LNCAP (cell line): ENCODE measurements at regions not wholly inside any gene's neighbourhood (a gene's known extent, or its start where the extent isn't known, plus 50 kb on each side); places are given as distances from the start of the nearest gene placed in this dataset.

Source experiments
- TF ChIP-seq, protein P1 (sequence below): fragments of 450-650 bp; IDR thresholded peaks from 2 replicates; pipeline ENCODE4 v1.5.1; 2017; ENCODE audit warnings: mild to moderate bottlenecking

GRCh38 chr16:5801396-5801795 lies 703.8 kb upstream of the EEF2KMT start:
- TF ChIP-seq, protein P1, sequence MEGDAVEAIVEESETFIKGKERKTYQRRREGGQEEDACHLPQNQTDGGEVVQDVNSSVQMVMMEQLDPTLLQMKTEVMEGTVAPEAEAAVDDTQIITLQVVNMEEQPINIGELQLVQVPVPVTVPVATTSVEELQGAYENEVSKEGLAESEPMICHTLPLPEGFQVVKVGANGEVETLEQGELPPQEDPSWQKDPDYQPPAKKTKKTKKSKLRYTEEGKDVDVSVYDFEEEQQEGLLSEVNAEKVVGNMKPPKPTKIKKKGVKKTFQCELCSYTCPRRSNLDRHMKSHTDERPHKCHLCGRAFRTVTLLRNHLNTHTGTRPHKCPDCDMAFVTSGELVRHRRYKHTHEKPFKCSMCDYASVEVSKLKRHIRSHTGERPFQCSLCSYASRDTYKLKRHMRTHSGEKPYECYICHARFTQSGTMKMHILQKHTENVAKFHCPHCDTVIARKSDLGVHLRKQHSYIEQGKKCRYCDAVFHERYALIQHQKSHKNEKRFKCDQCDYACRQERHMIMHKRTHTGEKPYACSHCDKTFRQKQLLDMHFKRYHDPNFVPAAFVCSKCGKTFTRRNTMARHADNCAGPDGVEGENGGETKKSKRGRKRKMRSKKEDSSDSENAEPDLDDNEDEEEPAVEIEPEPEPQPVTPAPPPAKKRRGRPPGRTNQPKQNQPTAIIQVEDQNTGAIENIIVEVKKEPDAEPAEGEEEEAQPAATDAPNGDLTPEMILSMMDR: no peak

GRCh38 chr16:5793556-5793955 lies 696.0 kb upstream of the EEF2KMT start:
- TF ChIP-seq, protein P1: no peak

GRCh38 chr16:5791011-5791657 lies 693.5 kb upstream of the EEF2KMT start:
- TF ChIP-seq, protein P1: no peak

GRCh38 chr16:5790512-5790911 lies 692.9 kb upstream of the EEF2KMT start:
- TF ChIP-seq, protein P1: no peak

GRCh38 chr16:5789033-5789432 lies 691.4 kb upstream of the EEF2KMT start:
- TF ChIP-seq, protein P1: no peak

DNA sequence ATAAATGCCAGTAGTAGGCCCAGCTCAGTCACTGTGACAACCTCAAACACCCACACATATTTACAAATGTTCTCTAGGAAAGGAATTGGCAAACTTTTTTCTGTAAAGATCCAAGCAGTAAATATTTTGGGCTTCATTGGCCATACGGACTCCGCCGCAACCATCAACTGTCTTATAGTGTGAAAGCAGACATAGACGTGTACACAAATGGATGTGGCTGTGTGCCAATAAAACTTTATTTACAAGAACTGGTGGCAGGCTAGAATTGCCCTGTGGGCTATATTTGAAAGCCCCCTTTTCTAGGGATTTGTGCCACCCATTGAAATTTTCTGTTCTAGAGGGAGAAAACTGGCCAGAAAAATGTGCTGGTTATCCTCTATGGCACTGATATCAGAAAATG lies 683.8 kb upstream of the EEF2KMT start:
- TF ChIP-seq, protein P1: no peak

GRCh38 chr16:5776876-5777275 lies 679.3 kb upstream of the EEF2KMT start:
- TF ChIP-seq, protein P1: no peak

DNA sequence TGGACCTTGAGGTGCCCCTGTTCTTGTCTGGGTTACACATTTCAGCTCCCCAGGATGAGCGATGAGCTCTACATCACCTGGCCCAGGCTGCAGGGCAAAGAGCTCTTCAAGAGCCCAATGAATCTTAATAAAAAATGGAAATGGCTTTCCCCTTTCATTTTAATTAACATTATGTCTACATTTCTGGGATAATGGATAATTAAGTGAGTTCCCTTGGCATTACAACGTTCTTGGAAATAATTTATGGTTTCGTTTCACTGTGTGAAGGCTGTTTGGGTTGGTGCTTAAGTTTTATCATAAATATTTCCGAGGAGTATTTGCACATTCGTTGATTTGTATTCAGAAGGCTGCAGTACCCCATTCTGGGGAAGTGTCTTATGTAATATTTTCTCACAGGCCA lies 678.3 kb upstream of the EEF2KMT start:
- TF ChIP-seq, protein P1: no peak
